SK-N-SH (cell line): ENCODE measurements at regions not wholly inside any gene's neighbourhood (a gene's known extent, or its start where the extent isn't known, plus 50 kb on each side); places are given as distances from the start of the nearest gene placed in this dataset.
"Not testable (repeated sequence)": the region's sequence is repeated elsewhere in the genome, so short reads cannot be mapped to it uniquely, and the experiment has no call there.

Experiments
- CTCF ChIA-PET: fragments of 300-600, 350-600 bp; formaldehyde crosslinking; extraction: SDS; loops from one replicate; lab custom pipeline; 2021; lab: Yijun Ruan, JAX
- POLR2A ChIA-PET: fragments of 350-600 bp; sonication (Branson Sonifier 250); formaldehyde crosslinking; extraction: SDS; loops from one replicate; lab custom pipeline; 2020; ENCODE audit warnings: antibody characterized with exemption, inconsistent platforms; lab: Yijun Ruan, JAX
- DNase-seq: peaks from one replicate; pipeline ENCODE4 v3.0.0; 2012
- H2AFZ ChIP-seq: fragments of 200-600 bp; sonication (generic); 2 replicates; pipeline ENCODE4 v1.8.1; 2016; ENCODE audit warnings: antibody characterized with exemption, mild to moderate bottlenecking, low read depth
- H3F3A ChIP-seq: fragments of 200-600 bp; sonication (generic); replicated peaks from 2 replicates; pipeline ENCODE3; 2016; ENCODE audit warnings: antibody characterized with exemption, mild to moderate bottlenecking; ENCODE audit not compliant: insufficient read depth
- H3K27ac ChIP-seq, 2 experiments: fragments of 200-500 bp in 1 of 2; fragments of 200-600 bp in 1 of 2; sonication (Bioruptor generic) in 1 of 2; sonication (generic), shearing (Covaris generic) in 1 of 2; 2 replicates each; pipeline versions ENCODE4 v1.5.1 to v1.6.1; 2014 to 2016; ENCODE audit warnings: low read depth in 2 of 2, inconsistent platforms in 1 of 2, low read length in 1 of 2, mild to moderate bottlenecking in 1 of 2, mixed read lengths in 1 of 2
- H3K27me3 ChIP-seq: fragments of 200-600 bp; sonication (generic), shearing (Covaris generic); 2 replicates; pipeline ENCODE4 v1.6.1; 2016; ENCODE audit warnings: mixed run types; ENCODE audit not compliant: insufficient read depth
- H3K36me3 ChIP-seq, 2 experiments: fragments of 200-500 bp in 1 of 2; fragments of 200-600 bp in 1 of 2; sonication (Bioruptor generic) in 1 of 2; sonication (generic) in 1 of 2; replicated peaks in 1 of 2; 2 replicates each; pipeline versions ENCODE3 to v1.5.1; 2014 to 2016; ENCODE audit warnings: low read length in 1 of 2, mild to moderate bottlenecking in 1 of 2; ENCODE audit not compliant: insufficient read depth in 2 of 2, control insufficient read depth in 1 of 2
- H3K4me1 ChIP-seq, 2 experiments: fragments of 200-500 bp in 1 of 2; fragments of 200-600 bp in 1 of 2; sonication (Bioruptor generic) in 1 of 2; sonication (generic), shearing (Covaris generic) in 1 of 2; 2 replicates each; pipeline versions ENCODE4 v1.5.1 to v1.6.1; 2014 to 2016; ENCODE audit warnings: low read depth in 1 of 2, low read length in 1 of 2, mixed run types in 1 of 2; ENCODE audit not compliant: insufficient read depth in 2 of 2, control insufficient read depth in 1 of 2
- H3K4me2 ChIP-seq: fragments of 200-600 bp; sonication (generic), shearing (Covaris generic); 2 replicates; pipeline ENCODE4 v1.6.1; 2017; ENCODE audit warnings: mixed run types
- H3K4me3 ChIP-seq, 2 experiments: fragments of 200-500 bp in 1 of 2; fragments of 200-600 bp in 1 of 2; sonication (Bioruptor generic) in 1 of 2; sonication (generic), shearing (Covaris generic) in 1 of 2; 2 replicates each; pipeline versions ENCODE4 v1.5.1 to v1.8.1; 2014 to 2016; ENCODE audit warnings: low read depth in 2 of 2, inconsistent platforms in 1 of 2, low read length in 1 of 2, mild to moderate bottlenecking in 1 of 2, mixed read lengths in 1 of 2, moderate library complexity in 1 of 2
- H3K79me2 ChIP-seq: fragments of 200-600 bp; sonication (generic); 2 replicates; pipeline ENCODE4 v1.8.1; 2017; ENCODE audit warnings: mild to moderate bottlenecking; ENCODE audit not compliant: insufficient read depth
- H3K9ac ChIP-seq: fragments of 200-600 bp; sonication (generic); 2 replicates; pipeline ENCODE4 v1.6.1; 2017; ENCODE audit warnings: mixed run types
- H3K9me2 ChIP-seq: fragments of 200-600 bp; sonication (generic); 2 replicates; pipeline ENCODE4 v1.6.1; 2017; ENCODE audit warnings: mixed run types
- H3K9me3 ChIP-seq: fragments of 200-600 bp; sonication (generic); 2 replicates; pipeline ENCODE4 v1.6.1; 2017; ENCODE audit warnings: mixed run types, mild to moderate bottlenecking, moderate library complexity
- H4K20me1 ChIP-seq: fragments of 200-600 bp; sonication (generic); 2 replicates; pipeline ENCODE4 v1.6.1; 2017; ENCODE audit warnings: mild to moderate bottlenecking, mixed run types; ENCODE audit not compliant: insufficient read depth
- WGBS: methylation state at CpG from one replicate; pipeline ENCODE4 v1.1.6; 2017; ENCODE audit warnings: low lambda C conversion rate; 5-methylcytosine and 5-hydroxymethylcytosine counted together

GRCh38 chr2:89294335-89294734 is 602.9 kb downstream of the RPIA start:
- H3K4me2 ChIP-seq, H3K27me3 ChIP-seq, H3K9me2 ChIP-seq, H3K9ac ChIP-seq, H3F3A ChIP-seq, H3K79me2 ChIP-seq, H2AFZ ChIP-seq, H3K4me3 ChIP-seq, H3K4me1 ChIP-seq, H3K9me3 ChIP-seq, H4K20me1 ChIP-seq, H3K36me3 ChIP-seq, CTCF ChIA-PET, DNase-seq, H3K27ac ChIP-seq, POLR2A ChIA-PET: not testable (repeated sequence)
- WGBS = no CpG with 5 or more reads among the region's 1 CpG

GRCh38 chr2:89296820-89297398 is 605.4 kb downstream of the RPIA start:
- H3K4me1 ChIP-seq, H3K27ac ChIP-seq, H3K4me3 ChIP-seq, H4K20me1 ChIP-seq, H3K9me2 ChIP-seq, H3K4me2 ChIP-seq, H3K9ac ChIP-seq, H3K9me3 ChIP-seq, H3K36me3 ChIP-seq, DNase-seq, POLR2A ChIA-PET, H3K79me2 ChIP-seq, CTCF ChIA-PET, H3F3A ChIP-seq, H3K27me3 ChIP-seq, H2AFZ ChIP-seq: not testable (repeated sequence)
- 0% methylated on average over 2 of the region's 7 CpGs for WGBS

DNA sequence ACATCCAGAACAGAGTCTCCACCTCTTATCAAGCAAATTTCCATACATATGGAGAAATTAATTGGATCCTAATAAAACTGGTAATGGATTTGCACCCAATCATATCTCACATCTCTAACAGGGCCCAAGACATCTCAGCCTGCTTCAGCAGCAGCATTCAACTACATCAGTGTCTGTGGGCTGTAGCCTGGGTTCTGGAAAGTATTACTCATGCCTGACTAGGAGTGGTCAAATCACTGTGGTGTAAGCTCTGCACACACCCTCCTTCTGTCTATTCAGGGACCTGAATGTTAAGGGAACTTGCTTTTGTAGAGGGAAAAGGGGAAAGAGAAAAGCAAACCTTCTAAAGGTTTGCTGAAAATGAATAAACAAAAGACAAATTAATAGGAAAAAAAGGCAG is 607.7 kb downstream of the RPIA start:
- DNase-seq, CTCF ChIA-PET, H3K4me1 ChIP-seq, H3F3A ChIP-seq, H3K79me2 ChIP-seq, H3K27ac ChIP-seq, H4K20me1 ChIP-seq, H3K4me2 ChIP-seq, H3K36me3 ChIP-seq, H3K9ac ChIP-seq, H3K27me3 ChIP-seq, H2AFZ ChIP-seq, H3K4me3 ChIP-seq, H3K9me3 ChIP-seq, H3K9me2 ChIP-seq, POLR2A ChIA-PET: not testable (repeated sequence)

- H4K20me1 ChIP-seq, H3K9me2 ChIP-seq, H3K4me3 ChIP-seq, H3K4me1 ChIP-seq, H3K36me3 ChIP-seq, H3K27ac ChIP-seq, DNase-seq, CTCF ChIA-PET, H2AFZ ChIP-seq, H3K79me2 ChIP-seq, H3K4me2 ChIP-seq, POLR2A ChIA-PET, H3K9me3 ChIP-seq, H3F3A ChIP-seq, H3K9ac ChIP-seq, H3K27me3 ChIP-seq: not testable (repeated sequence)
- WGBS = 7% methylated on average over 1 of the region's 2 CpGs
Measured at GRCh38 chr2:89305623-89306022, 614.1 kb downstream of the RPIA start.

GRCh38 chr2:89306869-89307637 is 615.6 kb downstream of the RPIA start:
- DNase-seq, H4K20me1 ChIP-seq, H3K9me3 ChIP-seq, H3K9ac ChIP-seq, CTCF ChIA-PET, H3K9me2 ChIP-seq, H3K4me3 ChIP-seq, H3K27ac ChIP-seq, H3K4me2 ChIP-seq, H3F3A ChIP-seq, H3K27me3 ChIP-seq, H2AFZ ChIP-seq, POLR2A ChIA-PET, H3K36me3 ChIP-seq, H3K79me2 ChIP-seq, H3K4me1 ChIP-seq: not testable (repeated sequence)
- 41% methylated on average over 2 of the region's 8 CpGs for WGBS

- H2AFZ ChIP-seq, H3K27ac ChIP-seq, H3K27me3 ChIP-seq, H3K9me2 ChIP-seq, H4K20me1 ChIP-seq, H3K9ac ChIP-seq, H3F3A ChIP-seq, DNase-seq, H3K36me3 ChIP-seq, H3K9me3 ChIP-seq, H3K4me3 ChIP-seq, H3K4me2 ChIP-seq, CTCF ChIA-PET, POLR2A ChIA-PET, H3K4me1 ChIP-seq, H3K79me2 ChIP-seq: not testable (repeated sequence)
- WGBS = no CpG with 5 or more reads among the region's 6 CpGs
Measured at GRCh38 chr2:89318990-89319389, 627.5 kb downstream of the RPIA start.
